GM21381 (cell line): ENCODE measurements at regions not wholly inside any gene's neighbourhood (a gene's known extent, or its start where the extent isn't known, plus 50 kb on each side); places are given as distances from the start of the nearest gene placed in this dataset.

Experiments used
- ATAC-seq: cut with Tn5 transposase; IDR thresholded peaks from one replicate; pipeline ENCODE4 v1.9.1; 2021; ENCODE audit warnings: mild to moderate bottlenecking, moderate library complexity; ENCODE audit not compliant: unreplicated experiment

GRCh38 chr6:150536835-150537234 lies 62.9 kb upstream of the PLEKHG1 start:
- no peak for ATAC-seq

GRCh38 chr6:150537491-150537890 lies 62.2 kb upstream of the PLEKHG1 start:
- ATAC-seq = no peak

DNA sequence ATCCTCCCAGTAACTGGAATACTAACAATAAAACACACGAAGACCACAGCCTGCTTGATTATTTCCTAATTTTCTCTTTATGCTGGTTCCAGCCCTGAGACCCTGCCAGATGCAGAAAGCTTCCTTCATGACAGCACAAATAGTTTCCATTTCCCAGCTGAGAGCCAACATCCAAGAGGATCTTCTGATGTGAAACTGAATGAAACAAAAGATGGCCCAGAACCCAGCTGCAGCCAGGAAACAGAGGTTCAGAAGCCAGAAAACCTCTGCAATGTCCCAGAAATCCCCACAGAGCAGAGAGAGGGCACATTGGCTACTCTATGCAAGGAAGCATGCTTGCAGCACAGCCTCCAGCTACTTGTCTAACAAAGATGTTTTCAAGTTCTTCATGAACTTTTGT lies 61.8 kb upstream of the PLEKHG1 start:
- no peak for ATAC-seq

GRCh38 chr6:150539111-150539510 lies 60.6 kb upstream of the PLEKHG1 start:
- ATAC-seq = no peak

DNA sequence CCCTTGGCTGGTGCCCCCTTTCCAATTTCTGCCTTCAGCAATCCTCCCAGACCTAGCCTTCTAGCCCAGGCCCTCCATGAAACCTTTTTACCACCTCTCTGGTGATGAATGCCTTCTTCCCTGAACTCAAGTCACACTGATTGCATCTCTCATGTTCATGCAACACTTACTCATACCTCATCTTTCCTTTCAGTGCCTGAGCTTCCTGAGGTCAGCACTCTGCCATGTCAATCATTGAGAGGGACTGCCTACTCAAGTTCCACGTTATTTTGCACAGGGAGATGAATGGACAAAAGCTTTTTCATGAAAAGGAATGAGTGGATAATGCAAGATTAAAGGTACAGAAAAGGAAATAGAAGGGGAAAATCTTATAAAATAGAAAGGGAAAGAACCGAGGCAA lies 60.1 kb upstream of the PLEKHG1 start:
- ATAC-seq = no peak

- ATAC-seq = no peak
These were observed 58.1 kb upstream of the PLEKHG1 start for GRCh38 chr6:150541576-150541975.

- ATAC-seq = no peak
These were observed 56.5 kb upstream of the PLEKHG1 start for GRCh38 chr6:150543178-150543577.

DNA sequence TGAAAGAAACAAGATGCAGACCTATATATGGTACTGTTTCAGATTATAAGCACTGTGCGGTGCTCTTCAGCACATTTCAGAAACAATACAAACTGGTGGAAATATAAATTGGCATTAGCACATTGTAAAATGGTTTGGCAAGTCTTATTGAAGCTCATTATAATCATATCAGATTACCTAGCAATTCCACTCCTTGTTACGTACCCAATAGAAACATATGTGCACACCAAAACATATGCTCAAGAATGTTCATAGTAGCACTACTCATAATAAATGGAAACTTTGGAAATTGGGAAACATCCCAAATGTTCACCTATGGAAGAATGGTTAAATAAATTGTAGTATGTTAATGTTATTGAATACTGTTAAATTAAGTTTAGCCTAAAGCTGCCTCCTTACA lies 54.9 kb upstream of the PLEKHG1 start:
- ATAC-seq = no peak

- no peak for ATAC-seq
These were observed 53.2 kb upstream of the PLEKHG1 start for GRCh38 chr6:150546457-150546856.

DNA sequence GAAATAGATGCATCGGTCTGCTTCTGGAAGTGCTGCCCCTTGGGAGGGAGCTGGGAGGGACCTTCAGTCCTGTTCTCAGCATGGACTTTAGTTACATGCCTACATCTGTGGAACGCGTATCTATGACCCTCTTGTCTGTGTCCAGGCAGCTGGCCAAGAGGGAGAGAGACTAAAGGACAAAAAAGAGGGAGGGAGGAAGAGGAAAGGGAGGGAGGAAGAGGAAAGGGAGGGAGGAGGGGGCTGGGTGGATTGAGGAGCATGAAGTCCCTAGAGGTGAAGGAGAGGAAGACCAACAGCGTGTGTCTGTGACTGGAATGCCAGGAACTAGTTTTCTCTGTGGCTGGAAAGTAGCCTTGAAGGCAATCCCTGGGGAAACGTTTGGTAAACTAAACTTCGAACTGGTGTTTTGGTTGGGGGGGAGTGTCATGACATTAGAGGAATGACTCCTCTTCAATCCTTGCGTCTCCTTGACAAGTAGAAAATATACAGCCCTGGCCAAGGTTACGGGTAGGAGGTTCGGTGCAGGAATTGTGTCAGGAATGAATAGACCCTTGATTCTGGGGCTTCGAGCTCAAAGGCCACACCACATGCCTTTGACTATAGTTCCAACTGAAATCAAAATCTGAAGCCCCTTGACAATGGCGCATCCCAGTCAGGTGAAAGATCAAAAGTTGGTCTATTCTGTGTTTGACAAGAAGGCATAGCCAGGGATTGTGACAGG lies 52.0 kb upstream of the PLEKHG1 start:
- ATAC-seq = no peak

- ATAC-seq = no peak
These were observed 51.4 kb upstream of the PLEKHG1 start for GRCh38 chr6:150548330-150548729.

- ATAC-seq = no peak
These were observed 50.7 kb upstream of the PLEKHG1 start for GRCh38 chr6:150549007-150549406.

- no peak for ATAC-seq
These were observed 50.0 kb upstream of the PLEKHG1 start for GRCh38 chr6:150549674-150550101.
